ENCODE measurements at regions not wholly inside any gene's neighbourhood (a gene's known extent, or its start where the extent isn't known, plus 50 kb on each side); places are given as distances from the start of the nearest gene placed in this dataset.
"Not testable (repeated sequence)": the region's sequence is repeated elsewhere in the genome, so short reads cannot be mapped to it uniquely, and the experiment has no call there.

DNA sequence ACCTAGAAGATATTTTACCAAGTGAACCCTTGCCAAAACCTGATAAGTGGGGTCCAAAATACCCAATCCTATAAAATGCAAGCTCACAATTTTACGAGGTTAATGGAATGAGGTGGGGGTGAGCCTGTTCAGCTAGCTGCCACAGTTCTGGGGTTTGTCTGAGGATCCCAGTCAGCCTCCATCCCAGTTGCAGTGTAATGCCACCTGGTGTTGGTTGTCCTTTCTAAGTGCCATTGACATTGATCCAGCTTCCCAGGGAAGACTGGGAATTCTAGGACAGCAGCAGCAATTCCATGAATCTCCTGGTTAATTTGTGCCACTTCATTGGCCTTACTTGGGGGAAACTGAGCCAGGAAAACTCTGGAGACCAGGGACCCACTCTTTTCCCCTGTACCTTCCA lies 298.3 kb downstream of the RWDD3 start:
- no peak for DNase-seq

DNA sequence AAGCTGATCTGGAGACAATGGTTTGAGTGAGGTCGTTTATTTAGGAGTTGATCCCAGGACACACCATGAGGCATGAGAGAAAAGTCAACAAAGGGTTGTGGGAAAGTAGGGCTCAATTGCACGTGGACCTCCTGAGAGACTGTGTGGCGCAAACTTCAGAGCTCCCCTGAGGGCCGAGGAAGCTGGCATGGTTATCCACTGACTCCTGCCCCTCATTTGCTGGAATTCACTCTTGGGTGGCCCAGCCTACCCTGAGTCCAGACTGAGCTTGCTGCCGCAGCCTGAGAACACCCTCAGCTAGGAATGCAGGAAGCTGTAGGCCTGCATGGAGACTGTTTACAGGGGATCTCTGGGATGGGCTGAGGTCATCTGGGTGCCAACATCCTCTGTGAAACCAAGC lies 301.0 kb downstream of the RWDD3 start:
- DNase-seq, result no peak

DNA sequence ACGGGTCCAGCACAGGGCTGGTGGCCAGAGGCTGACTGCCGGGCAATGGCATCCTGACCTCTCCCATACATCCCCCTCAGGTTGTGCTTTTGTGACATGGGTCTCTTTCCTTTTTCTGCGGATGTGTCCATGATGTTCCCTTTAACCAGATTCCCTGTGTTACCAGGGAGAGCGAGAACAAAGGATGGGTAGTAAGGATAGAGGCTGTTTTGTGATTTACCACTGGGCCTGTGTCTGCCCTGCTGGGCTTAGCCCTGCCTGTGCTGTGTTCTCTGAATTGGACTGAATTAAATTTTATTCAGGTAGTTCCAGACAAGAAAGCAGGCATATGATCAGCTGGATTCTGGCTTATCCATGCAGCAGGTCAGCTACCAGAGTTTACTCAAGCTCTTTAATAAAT lies 301.6 kb downstream of the RWDD3 start:
- DNase-seq, result no peak

DNA sequence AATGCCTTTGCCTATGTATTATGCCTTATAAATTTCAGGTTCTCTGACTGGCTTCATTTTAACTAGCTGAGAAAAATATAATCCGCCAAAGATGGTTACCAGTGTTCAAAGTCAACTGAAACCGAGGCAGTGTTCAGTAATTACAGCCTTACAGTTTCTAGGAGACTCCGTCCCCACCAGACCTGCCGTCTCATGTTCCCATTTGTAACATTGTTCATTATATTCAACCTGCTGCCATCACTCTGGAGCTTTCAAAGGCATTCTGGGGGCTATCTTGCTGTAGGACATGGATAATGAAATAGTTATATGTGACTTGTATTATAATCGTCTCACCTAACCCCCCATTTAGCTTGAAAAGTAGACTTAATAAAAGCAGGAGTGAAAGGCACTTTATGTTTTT lies 302.5 kb downstream of the RWDD3 start:
- DNase-seq, result no peak

DNA sequence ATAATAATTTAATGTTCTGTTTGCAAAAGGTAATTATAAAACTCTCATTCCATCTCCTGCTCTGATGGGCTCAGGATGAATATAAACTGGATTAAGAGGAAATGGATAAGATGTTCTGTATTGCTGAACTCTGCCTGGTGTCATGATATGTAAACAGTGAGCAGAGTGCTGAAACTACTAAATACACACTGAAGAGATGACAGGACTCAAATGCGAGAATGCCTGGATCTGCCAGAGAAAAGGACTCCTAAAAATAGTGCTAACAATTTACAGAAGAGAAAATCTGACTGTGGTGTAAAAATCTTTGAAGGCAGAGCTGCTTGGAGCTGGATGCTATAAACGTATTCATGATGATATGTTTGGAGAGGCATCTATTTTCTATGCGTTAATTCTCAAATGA lies 303.2 kb downstream of the RWDD3 start:
- no peak for DNase-seq

DNA sequence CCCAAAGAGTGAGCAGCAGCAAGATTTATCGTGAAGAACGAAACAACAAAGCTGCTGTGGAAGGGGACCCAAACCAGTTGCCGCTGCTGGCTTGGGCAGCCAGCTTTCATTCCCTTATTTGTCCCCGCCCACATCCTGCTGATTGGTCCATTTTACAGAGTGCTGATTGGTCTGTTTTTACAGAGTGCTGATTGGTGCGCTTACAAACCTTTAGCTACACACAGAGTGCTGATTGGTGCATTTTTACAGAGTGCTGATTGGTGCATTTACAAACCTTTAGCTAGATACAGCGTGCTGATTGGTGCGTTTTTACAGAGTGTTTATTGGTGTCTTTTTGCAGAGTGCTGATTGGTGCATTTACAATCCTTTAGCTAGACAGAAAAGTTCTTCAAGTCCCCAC lies 304.2 kb downstream of the RWDD3 start:
- DNase-seq, result not testable (repeated sequence)

DNA sequence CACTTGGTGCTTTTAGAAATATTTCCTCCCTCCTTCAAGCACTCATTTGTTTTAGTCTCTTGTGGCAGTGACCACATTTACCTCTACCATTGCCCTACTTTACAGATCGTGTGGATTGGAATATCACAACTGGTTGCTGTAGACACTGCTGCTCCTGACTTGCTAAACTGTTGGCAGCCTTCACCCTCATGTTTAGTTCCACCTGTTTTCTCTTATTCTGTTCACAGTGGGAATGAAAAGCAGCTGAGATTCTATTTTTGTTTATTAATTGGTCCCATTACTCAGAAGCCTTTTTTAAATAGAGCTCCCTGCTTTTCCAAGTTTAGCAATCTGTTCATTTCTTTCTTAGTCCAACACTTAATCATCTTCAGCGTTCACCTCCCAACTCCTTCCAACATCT lies 308.9 kb downstream of the RWDD3 start:
- DNase-seq, result no peak

DNA sequence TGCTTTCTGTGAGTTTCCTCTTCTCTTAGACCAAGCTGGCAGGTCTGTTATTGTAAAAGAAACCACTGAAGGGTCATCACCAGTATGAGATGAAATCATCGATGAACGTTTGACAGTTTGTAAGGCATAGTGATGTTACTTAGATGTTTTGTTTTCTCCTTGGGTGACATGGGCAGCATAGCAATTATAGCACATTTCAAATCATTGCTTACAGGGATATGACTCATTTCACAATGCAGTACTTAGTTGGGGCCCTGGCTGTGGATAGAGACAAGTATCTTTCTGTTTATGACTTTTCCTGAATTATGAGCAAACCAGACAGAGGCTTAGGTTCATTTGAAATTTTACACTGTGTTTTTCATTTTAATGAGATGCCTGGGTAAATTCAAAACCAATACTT lies 313.0 kb downstream of the RWDD3 start:
- no peak for DNase-seq

DNA sequence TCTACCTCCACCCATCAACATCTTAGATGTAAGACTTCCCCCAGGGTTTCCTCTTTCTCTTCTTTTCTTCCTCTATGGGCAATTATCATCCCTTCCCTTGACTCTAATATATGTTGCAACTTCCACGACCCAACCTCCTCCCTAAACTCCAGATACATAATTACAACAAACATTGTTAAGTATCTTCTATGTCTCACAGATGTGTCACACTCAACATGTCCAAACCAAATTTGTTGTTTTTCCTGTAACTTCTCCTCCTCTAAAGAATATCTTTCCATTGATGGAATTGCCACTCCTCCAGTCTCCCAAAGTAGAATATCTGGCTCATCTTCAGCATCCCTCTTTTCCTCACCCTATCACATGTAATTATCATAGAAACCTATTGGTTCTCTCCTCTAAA lies 314.2 kb downstream of the RWDD3 start:
- DNase-seq, result no peak

DNA sequence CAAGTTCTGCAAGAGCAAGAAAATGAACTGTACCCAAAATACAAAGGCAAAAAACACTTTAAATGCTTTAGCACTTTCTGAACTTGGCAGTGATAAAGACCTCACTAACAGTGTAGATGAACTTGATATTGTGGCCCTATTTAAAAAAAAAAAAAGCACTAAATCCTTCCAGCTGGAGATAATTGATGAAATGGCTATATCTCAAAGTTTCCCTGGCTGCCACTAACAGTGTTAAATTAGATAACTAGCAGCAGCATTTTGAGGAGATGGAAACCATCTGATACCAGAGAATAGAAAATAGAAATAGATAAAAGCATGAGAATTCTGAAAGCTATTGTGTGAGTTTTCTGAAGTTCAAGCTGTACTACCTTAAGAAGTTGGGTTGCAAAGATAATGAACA lies 317.2 kb downstream of the RWDD3 start:
- DNase-seq, result no peak

DNA sequence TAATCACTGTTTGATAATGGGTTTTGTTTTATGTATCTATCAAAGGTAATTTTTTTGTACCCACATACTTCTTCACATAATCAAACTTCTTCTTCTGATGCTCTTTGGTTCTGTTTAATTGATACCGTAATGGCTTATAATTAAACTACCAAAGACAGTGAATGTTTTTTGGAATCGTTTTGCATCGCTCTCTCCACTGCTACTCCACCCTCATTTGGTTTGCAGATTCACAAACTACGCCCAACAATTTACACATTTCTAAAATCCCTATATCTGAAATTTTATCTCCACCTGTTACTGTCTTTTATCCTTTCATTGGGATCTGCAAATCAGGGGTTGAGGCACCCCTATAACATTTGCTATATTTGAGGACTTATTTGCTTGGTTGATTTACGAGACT lies 319.6 kb downstream of the RWDD3 start:
- DNase-seq, result no peak

DNA sequence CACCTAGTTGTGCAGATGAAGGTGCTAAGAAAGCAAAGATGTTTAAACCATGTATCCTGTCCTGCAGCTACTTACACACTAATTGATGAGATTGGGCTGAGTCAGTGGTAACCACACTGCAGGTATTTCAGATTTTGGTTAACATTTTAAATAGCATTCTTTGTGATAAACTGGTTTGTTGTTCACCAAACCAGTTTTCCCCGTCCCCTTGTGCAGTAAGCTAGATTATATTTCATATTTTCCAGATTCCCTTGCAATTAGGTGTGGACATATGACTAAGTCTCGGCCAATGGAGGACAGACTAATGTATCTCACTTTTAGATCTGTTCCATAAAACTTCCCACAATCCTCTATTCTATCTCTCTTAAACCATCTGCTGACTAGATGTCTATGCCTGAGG lies 320.4 kb downstream of the RWDD3 start:
- no peak for DNase-seq

DNA sequence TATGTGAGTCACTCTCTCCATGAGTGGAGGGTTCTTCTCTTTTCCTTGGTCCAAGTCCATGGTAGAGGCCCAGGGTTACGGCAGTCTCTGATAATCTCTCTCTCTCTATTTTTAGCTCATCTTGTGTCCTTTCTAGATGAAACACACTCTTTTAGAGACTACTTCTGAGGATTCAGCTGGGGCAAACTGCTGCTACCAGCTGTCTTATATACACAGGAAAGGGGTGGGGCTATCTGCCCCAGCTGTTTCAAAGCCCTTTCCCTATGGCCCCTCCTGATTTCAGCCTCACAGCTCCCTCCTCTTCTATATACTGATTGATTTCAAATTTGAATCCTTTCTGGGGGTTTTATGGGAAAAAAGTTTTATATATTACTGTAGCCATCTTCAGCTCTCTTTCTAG lies 324.8 kb downstream of the RWDD3 start:
- no peak for DNase-seq

DNA sequence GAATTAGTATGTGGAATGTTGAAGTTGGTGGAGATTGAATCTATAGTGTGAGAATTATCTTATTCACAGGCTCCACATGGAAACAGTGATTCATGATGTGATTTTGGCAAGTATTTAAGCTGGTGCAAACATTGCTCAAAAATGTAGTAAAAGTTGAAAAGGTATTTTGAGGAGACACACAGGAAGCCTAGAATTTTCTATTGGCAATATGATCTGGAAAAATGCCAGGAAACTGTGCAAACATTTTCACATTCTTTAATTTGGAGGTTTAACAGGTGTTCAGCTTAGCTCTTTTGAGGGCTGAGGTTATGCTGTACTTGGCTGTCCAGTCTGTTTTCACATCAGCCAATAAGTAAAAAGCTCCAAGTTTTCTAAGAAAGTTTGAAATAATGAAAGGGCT lies 327.3 kb downstream of the RWDD3 start:
- DNase-seq, result no peak

DNA sequence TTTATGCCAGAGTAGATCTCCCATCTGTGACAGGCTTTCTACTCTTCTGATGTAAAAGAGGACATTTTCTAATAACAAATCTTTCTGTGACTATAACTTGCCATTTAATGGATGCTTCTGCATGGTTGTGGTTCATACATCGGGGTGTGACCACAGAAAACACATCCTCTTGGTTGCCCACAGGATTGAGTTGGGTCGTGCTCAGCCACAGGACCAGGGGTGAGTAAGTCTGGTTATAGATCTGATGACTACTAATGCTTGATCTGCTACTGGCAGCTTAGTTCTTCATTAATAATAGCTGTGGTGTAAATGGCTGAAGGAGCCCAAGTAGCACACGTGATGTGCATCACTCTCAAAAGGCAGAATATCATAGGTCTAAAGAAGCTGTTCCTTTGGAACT lies 328.2 kb downstream of the RWDD3 start:
- no peak for DNase-seq

DNA sequence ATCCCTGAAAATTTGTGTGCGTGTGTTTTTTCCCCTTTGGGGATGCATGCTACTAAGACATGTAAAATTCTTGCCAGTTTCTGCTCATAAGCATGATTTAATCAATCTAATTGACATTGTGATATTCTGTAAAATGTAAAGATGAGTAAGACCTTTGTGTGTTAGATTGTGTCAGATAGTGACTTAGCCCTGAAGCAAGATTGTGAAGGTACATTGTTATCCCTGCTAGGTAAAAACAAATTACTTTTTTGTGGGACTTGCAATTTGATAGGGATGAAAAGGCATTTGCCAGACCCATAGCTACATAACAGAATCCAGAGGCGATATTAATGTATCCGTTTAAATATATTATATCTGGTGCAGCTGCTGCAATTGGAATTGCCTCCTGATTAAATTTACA lies 338.0 kb downstream of the RWDD3 start:
- DNase-seq, result no peak

DNA sequence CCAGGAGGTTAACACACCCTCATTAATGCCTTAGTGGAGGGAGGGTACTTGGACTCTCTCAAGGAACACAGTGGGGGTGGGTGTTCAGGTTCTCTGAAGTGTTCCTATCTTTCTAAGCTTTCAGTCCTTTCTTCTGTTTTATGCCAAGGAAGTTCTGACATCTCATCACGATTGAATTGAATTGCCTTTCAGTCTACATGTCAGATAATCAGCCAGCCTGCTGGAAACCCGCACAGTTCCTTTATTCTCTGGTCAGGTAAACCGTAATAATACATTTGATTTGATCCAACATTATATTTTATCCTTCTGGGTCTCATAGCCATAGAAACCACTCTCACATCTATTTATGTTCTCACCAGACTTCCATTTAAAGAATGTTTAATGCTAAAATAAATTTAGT lies 339.0 kb downstream of the RWDD3 start:
- DNase-seq, result no peak

DNA sequence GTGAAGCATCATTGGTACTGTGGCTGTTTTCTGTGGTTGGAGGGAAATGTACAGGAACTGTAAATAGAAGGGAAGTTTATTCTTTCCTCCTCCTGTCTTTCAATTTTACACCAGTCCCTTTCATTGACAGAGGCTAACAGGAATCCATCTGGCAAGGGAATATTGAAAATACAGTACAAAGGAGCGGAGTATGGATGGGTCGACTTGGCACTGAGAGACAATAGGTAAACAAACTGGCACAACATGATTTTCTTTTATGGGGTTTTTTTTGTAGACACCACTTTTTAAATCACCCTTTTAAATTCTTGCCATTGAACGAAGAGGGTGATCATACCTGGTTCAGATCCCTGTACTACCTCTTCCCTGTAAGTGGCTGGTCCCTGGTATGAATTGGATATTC lies 341.3 kb downstream of the RWDD3 start:
- no peak for DNase-seq

DNA sequence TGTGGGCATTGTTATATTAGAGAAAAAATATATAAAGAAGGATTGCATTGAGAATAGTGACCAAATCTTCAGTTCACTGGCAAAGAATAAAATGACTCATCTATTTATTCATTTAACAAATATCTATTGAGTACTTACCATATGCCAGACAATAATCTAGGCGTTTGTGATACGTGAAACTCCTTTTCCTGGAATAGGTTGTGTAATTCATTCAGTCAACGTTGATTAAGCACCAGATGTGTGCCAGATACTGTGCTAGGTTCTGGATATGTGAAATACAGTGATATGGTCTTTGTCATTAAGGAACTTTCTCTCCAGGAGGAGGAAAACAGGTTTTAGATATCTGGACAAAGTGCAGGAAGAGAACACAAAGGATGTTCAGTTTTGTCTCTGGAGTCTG lies 344.5 kb downstream of the RWDD3 start:
- DNase-seq, result no peak

DNA sequence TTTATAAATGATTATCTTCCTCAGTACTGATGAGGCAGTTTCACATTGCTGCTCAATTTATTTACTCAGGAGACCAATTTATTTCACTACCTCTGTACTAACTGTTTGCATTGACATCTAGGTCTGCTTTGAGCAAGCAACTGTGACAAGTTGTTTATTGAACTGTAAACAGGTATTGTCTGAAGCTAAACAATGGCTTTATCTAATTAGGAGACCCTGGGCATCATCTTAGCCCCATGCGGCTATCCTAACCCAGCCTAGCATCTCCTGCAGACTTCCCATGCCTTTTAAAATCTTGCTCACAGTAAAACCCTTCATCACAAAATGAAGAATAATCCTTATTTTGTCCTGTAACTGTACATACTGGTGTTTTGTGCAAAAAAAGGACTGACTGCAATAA lies 348.2 kb downstream of the RWDD3 start:
- no peak for DNase-seq

DNA sequence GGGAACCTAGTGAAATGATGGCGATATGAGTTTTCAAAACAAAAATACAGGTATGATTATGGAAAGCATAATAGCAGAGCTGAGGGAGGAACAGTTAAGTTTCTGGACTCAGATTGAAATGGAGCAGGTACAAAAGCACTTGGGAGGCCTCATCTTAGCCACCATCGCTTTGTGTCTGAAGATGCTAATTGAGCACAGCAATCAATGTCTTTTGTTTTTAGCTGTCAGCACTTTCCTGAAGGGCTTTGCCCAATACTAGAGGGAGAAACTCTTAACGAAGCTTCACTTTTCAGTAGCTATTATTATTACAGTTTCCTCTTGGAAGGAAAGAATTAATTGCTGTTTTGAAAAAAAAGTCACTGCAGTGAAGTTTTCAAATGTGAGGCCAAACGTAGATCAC lies 348.7 kb downstream of the RWDD3 start:
- no peak for DNase-seq

DNA sequence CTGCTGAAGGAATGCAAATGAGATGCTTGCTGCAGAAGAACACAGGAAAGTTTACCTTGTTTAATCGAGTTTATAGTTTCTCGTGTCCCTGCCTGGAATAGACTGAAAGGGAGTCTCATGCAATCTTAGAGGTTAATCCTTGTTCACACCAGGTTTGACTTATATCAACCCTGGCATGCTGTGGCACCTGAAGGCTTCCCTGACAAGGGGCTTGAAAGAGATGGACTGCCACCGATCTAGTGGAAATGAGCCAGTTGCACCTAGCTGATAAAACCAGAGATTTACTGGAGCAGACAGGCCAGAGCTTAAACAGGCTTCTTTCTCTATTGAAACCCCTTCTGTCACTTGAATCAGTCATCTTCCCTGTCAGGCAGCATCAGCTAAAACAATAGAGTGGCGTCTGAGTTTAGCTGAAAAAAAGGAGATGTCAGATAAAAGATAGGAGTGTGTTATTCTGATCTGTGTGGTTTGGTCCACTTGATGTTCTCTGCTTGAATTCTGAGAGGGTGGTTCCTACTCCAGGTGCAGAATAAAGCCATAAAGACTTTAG lies 349.7 kb downstream of the RWDD3 start:
- no peak for DNase-seq

DNA sequence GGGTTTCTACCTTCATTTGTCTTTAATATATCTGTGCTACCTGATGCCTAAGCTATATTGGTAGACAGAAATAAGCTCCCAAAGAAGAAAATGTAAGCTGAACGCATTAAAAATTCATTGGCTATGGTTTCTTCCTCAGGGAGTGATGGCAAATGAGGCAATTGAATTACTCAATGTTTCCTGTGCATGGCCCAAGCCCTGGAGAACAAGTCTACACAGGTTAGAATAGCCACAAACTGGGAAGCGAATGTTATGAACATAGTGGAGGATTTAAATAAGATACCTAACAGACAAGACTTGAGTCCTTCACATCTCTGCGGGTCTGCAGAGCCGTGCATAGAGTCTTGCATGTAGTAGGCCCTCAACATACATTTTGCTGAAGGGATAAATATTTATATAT lies 350.3 kb downstream of the RWDD3 start:
- no peak for DNase-seq

DNA sequence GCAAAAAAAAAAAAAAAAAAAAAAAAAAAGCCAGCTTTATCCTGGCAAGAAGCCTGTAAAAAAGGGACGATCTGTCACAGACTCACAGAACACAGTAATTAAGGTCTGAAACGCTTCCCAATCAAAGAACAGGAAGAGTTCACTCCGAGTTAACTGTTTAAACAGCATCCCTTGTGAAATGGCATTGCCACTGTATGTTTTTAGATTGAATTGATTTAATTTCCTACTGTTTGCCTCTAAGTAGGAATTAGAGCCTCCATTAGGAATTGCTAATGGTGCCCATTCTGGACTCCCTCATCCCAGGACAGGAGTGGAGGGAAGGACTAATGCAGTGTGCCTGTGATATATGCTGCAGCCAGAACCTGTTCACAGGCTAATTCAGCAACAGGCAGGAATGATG lies 370.8 kb downstream of the RWDD3 start:
- DNase-seq, result no peak

DNA sequence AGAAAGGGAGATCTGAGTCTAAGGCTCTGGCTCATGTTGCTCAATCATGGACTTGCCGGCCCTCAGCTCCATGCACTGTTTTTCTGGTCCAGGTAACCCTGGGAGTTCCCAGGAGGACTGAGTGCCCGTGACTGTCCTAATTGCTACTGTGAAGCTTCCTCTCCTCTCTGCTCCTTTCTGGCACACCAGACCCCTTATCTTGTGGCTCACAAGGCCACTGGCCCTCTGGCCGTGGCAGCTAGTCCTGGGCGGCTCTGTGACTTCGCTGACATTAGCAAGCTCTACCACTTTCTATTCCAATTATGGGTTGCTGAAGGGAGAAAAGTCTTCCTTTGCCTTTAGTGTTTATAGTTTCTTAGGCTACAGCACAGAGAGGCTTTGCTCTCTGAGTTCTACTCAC lies 380.2 kb downstream of the RWDD3 start:
- DNase-seq, result no peak

DNA sequence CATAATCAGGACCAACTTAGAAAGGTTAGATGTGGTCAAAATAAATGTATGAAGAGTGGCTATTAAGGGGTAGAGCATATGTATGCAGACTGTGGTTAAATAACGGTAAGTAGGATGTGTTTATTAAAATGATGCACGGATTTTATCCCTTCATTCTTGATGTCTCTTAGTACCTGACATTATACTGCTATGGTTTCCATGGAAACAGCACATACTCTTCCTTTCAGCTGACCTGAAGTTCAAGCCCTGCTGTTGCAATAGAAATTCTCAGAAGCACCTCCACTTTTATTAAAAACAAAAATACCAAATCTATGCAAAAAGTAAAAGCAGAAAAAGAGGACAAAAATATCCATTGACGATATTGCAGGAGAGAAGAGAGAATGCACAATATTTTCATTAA lies 381.4 kb downstream of the RWDD3 start:
- DNase-seq, result no peak

Data from occipital lobe (tissue), 1 donor.